Gastroesophageal sphincter (tissue), 4 donors: ENCODE measurements at regions not wholly inside any gene's neighbourhood (a gene's known extent, or its start where the extent isn't known, plus 50 kb on each side); places are given as distances from the start of the nearest gene placed in this dataset.

ENCODE experiments used
- ATAC-seq: fragments of 150-250 bp; one replicate; pipeline ENCODE4 v1.9.1; 2016; ENCODE audit warnings: mild to moderate bottlenecking, moderate library complexity
- H3K27ac ChIP-seq, 4 donors: fragments of 200-600 bp; sonication (generic) in 3 of 4; 1 replicate in 3 of 4; 2 replicates in 1 of 4; pipeline ENCODE4 v1.5.1; 2016 to 2019
- H3K27me3 ChIP-seq: fragments of 200-600 bp; sonication (generic); one replicate; pipeline ENCODE4 v1.5.1; 2019
- H3K36me3 ChIP-seq, 2 donors: fragments of 200-600 bp; sonication (generic); one replicate each; pipeline ENCODE4 v1.5.1; 2019; ENCODE audit warnings: control low read depth in 1 of 2
- H3K4me1 ChIP-seq, 3 donors: fragments of 200-600 bp; sonication (generic); 1 replicate in 2 of 3; 2 replicates in 1 of 3; pipeline ENCODE4 v1.5.1; 2016 to 2019; ENCODE audit warnings: control low read depth in 2 of 3
- H3K4me3 ChIP-seq, 2 donors: fragments of 200-600 bp; sonication (generic); one replicate each; pipeline ENCODE4 v1.5.1; 2019; ENCODE audit warnings: mild to moderate bottlenecking in 1 of 2, moderate library complexity in 1 of 2
- H3K9me3 ChIP-seq, 3 donors: fragments of 200-600 bp; sonication (generic); one replicate each; pipeline ENCODE4 v1.5.1; 2017 to 2019; ENCODE audit warnings: control low read depth in 2 of 3
- EP300 ChIP-seq: sonication (generic); formaldehyde crosslinking; IDR thresholded peaks from one replicate; pipeline ENCODE4 v1.6.1; 2017; ENCODE audit warnings: antibody characterized with exemption, mild to moderate bottlenecking
- POLR2A ChIP-seq, 2 donors: fragments of 450-650 bp; IDR thresholded peaks; one replicate each; pipeline ENCODE4 v1.6.1; 2017; ENCODE audit warnings: antibody characterized with exemption in 2 of 2, mild to moderate bottlenecking in 2 of 2, moderate library complexity in 1 of 2
- POLR2AphosphoS5 ChIP-seq: sonication (generic); formaldehyde crosslinking; IDR thresholded peaks from one replicate; pipeline ENCODE4 v1.6.1; 2017; ENCODE audit warnings: antibody characterized with exemption
- WGBS, 2 donors: methylation state at CpG; one replicate each; pipeline ENCODE4 v1.1.5; 2018; ENCODE audit warnings: low coverage in 1 of 2; 5-methylcytosine and 5-hydroxymethylcytosine counted together
- TF ChIP-seq, protein P1 (sequence below), 4 experiments: fragments of 200-600 bp in 2 of 4; fragments of 450-650 bp in 2 of 4; sonication (generic) in 1 of 4; IDR thresholded peaks; one replicate each; pipeline ENCODE4 v1.5.1; 2017 to 2019; ENCODE audit warnings: antibody characterized with exemption in 4 of 4, mild to moderate bottlenecking in 2 of 4, moderate library complexity in 2 of 4

GRCh38 chr17:53490447-53490968 lies 332.2 kb upstream of the KIF2B start:
- Histone ChIP-seq H3K36me3 (no peaks in the 10 kb centered on the region), H3K27ac (no peak overlapping the region), H3K4me1 (no peaks in the 10 kb centered on the region), H3K27me3 (no peaks in the 10 kb centered on the region), H3K4me3 (no peak overlapping the region), H3K9me3 (no peaks in the 10 kb centered on the region)
- ATAC-seq: no peak
- no peak for TF ChIP-seq POLR2A (IDR thresholded peaks at IDR 0.05)

DNA sequence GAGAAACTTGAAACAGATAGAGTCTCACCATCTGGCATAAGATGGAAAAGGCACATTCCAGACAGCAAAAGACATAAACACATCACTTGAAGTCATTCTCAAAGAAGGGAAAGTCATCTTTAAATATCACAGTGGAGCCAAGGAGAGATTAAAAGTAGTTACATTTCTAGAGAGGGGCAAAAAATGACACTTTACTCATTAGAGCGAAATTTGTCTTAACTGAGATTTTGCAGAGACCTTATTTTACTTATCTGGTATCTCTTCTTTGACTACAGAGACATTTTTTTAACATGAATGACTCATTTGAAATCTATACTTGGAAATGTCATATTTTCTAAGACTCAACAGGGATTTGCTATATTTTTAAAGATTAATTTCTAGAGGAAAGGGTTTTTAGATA lies 339.0 kb upstream of the KIF2B start:
- H3K4me3 ChIP-seq: no peak overlapping the region
- ATAC-seq: no peak
- no peak overlapping the region for H3K27ac ChIP-seq
- no peaks in the 10 kb centered on the region for H3K4me1 ChIP-seq
- TF ChIP-seq POLR2A (IDR thresholded peaks at IDR 0.05): no peak
- TF ChIP-seq EP300: no peak
- TF ChIP-seq, protein P1, sequence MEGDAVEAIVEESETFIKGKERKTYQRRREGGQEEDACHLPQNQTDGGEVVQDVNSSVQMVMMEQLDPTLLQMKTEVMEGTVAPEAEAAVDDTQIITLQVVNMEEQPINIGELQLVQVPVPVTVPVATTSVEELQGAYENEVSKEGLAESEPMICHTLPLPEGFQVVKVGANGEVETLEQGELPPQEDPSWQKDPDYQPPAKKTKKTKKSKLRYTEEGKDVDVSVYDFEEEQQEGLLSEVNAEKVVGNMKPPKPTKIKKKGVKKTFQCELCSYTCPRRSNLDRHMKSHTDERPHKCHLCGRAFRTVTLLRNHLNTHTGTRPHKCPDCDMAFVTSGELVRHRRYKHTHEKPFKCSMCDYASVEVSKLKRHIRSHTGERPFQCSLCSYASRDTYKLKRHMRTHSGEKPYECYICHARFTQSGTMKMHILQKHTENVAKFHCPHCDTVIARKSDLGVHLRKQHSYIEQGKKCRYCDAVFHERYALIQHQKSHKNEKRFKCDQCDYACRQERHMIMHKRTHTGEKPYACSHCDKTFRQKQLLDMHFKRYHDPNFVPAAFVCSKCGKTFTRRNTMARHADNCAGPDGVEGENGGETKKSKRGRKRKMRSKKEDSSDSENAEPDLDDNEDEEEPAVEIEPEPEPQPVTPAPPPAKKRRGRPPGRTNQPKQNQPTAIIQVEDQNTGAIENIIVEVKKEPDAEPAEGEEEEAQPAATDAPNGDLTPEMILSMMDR (IDR thresholded peaks at IDR 0.05): no peak
- TF ChIP-seq POLR2AphosphoS5: no peak
- H3K36me3 ChIP-seq: no peaks in the 10 kb centered on the region
- 6 to 38% methylated on average over 1 of the region's 1 CpG for WGBS, 2 donors
- H3K9me3 ChIP-seq: no peaks in the 10 kb centered on the region
- H3K27me3 ChIP-seq: no peaks in the 10 kb centered on the region

DNA sequence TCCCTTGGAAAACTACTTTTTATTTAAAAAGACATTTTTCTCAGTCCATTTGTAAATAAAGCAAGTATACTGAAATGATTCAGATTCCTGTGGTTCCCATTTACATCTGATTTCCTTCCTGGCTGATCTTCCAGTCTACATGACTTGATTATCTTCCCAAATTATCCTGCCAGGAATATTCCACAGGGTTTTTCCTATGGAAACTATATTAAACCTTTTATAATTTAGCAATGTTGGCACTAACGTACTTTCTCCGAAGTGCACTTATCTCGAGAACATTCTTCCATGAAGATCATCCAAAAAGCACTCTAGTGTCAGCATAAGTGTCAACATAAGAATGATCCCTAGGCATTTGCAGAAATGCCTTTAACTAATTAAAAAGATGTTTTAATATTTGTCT lies 347.7 kb upstream of the KIF2B start:
- no peaks in the 10 kb centered on the region for H3K27me3 ChIP-seq
- TF ChIP-seq EP300 (no peak), POLR2AphosphoS5 (no peak), POLR2A (IDR thresholded peaks at IDR 0.05) (no peak)
- TF ChIP-seq, protein P1 (IDR thresholded peaks at IDR 0.05): no peak
- H3K4me3 ChIP-seq: no peak overlapping the region
- 49 to 76% methylated on average over 3 of the region's 3 CpGs for WGBS, 2 donors
- H3K4me1 ChIP-seq: no peaks in the 10 kb centered on the region
- no peak for ATAC-seq
- no peak overlapping the region for H3K27ac ChIP-seq
- H3K36me3 ChIP-seq: no peaks in the 10 kb centered on the region
- H3K9me3 ChIP-seq: no peaks in the 10 kb centered on the region

GRCh38 chr17:53472586-53472985 lies 350.1 kb upstream of the KIF2B start:
- H3K9me3 ChIP-seq: no peaks in the 10 kb centered on the region
- no peak for TF ChIP-seq POLR2AphosphoS5
- no peak for TF ChIP-seq POLR2A (IDR thresholded peaks at IDR 0.05)
- no peak for TF ChIP-seq EP300
- TF ChIP-seq, protein P1 (IDR thresholded peaks at IDR 0.05): no peak
- H3K4me3 ChIP-seq: no peak overlapping the region
- no peaks in the 10 kb centered on the region for H3K36me3 ChIP-seq
- H3K27ac ChIP-seq: no peak overlapping the region
- 88 to 100% methylated on average over 1 of the region's 1 CpG for WGBS, 2 donors
- no peak for ATAC-seq
- no peaks in the 10 kb centered on the region for H3K27me3 ChIP-seq
- H3K4me1 ChIP-seq: no peaks in the 10 kb centered on the region

- Histone ChIP-seq H3K4me3 (no peak overlapping the region), H3K36me3 (no peaks in the 10 kb centered on the region), H3K4me1 (no peaks in the 10 kb centered on the region), H3K9me3 (no peaks in the 10 kb centered on the region), H3K27ac (no peak overlapping the region), H3K27me3 (no peaks in the 10 kb centered on the region)
- WGBS, 2 donors: 87 to 89% methylated on average over 7 of the region's 7 CpGs
- no peak for TF ChIP-seq POLR2A (IDR thresholded peaks at IDR 0.05)
- TF ChIP-seq POLR2AphosphoS5: no peak
- no peak for ATAC-seq
These were observed 351.2 kb upstream of the KIF2B start for GRCh38 chr17:53471514-53471913.

GRCh38 chr17:53470626-53471025 lies 352.1 kb upstream of the KIF2B start:
- no peaks in the 10 kb centered on the region for H3K9me3 ChIP-seq
- no peak overlapping the region for H3K27ac ChIP-seq
- no peaks in the 10 kb centered on the region for H3K4me1 ChIP-seq
- H3K4me3 ChIP-seq: no peak overlapping the region
- no peaks in the 10 kb centered on the region for H3K36me3 ChIP-seq
- no peaks in the 10 kb centered on the region for H3K27me3 ChIP-seq
- TF ChIP-seq EP300: no peak
- TF ChIP-seq, protein P1 (IDR thresholded peaks at IDR 0.05): no peak
- no peak for TF ChIP-seq POLR2AphosphoS5
- no peak for TF ChIP-seq POLR2A (IDR thresholded peaks at IDR 0.05)
- no peak for ATAC-seq
- WGBS, 2 donors: 18% methylated on average over 1 of the region's 1 CpG; no CpG with 5 or more reads in 1 of the 2 donors
